ENCODE measurements at regions not wholly inside any gene's neighbourhood (a gene's known extent, or its start where the extent isn't known, plus 50 kb on each side); places are given as distances from the start of the nearest gene placed in this dataset.

DNA sequence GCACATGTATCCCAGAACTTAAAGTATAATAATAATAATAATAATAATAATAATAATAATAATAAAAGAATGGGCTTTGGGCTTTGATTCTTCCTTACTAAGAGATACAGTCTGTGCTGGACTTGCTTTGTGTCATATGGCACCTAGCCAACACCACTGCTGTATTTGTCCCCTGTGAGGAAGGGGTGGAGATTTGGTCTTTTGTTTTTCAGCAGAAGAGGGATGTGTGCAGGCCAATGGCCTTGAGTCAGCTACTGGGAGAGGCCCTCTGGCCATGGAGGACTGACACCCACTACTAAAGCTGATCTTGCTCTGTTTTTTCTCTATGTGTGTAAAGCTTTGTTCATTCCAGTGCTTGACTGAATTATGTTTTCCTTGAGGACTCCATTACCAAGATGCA lies 573.0 kb upstream of the PCDH15 start:
- no peak for DNase-seq (ENCODE audit: low spot score)

DNA sequence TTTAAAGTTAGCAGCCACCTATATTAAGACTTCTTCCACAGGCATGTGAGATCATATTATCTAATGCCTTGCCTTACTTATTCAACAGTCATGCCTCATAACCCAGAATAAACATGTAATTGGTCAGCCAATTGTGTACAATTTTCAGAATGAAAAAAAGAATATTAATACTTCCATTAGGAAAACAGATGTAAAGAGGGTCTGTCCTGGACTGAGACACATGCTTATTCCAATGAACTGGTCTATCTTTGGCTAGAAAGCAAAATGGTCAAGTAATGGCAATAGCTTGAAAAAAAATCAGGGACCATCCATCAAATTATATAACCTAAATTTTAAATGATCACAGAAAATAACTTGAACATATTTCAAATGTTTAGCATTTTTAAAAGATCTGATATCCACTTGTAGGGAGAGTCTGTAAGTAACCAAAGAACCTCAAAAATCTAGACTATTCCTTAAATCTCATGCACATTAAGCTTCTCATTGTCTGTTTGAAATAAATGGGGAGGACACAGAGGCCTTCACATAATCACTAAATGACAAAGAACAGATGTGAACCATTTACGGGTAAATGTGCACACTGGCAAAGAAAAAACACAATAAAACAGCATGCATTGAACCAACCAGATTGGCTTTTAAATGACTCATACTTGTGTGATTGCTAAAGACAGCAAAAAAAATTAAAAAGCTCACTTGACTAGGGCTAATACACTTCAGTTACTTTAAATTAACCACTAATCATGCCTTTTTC lies 568.8 kb upstream of the PCDH15 start:
- DNase-seq (ENCODE audit: low spot score): no peak

DNA sequence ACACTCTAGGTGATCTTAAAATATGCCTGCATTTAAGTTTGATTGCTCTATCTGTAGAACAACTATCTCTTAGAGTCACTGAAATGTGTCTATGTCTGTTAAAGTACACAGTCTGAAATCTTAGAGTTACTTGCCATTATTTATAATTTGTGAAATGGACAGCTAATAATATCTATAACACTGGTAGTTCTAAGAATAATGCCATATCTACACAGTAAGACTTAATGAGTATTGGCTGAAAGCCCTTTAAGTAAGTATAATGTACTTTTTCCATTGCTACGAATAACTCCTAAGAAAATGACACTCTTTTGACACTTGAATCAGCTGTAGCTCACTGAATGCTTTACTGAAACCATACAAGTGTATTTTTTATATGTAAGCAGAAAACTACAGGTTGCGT lies 567.4 kb upstream of the PCDH15 start:
- DNase-seq (ENCODE audit: low spot score): no peak

DNA sequence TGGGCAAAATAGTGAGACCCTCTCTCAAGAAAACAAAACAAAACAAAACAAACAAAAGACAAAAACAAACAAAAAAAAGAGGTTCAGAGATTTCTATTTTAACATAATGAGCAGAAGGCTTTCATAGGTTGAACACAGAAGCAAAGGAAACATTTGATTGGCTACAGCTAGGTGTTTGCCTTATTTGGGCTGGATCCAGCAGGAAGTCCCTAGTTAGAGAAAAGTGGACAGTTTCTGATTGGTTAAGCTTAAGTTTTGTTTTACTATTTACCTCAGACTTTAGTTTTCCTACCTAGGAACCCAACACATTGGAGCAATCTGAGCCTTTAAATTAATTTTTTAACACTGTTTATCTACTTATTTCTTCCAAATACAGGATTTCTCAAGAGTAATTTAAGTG lies 566.5 kb upstream of the PCDH15 start:
- DNase-seq (ENCODE audit: low spot score): no peak

DNA sequence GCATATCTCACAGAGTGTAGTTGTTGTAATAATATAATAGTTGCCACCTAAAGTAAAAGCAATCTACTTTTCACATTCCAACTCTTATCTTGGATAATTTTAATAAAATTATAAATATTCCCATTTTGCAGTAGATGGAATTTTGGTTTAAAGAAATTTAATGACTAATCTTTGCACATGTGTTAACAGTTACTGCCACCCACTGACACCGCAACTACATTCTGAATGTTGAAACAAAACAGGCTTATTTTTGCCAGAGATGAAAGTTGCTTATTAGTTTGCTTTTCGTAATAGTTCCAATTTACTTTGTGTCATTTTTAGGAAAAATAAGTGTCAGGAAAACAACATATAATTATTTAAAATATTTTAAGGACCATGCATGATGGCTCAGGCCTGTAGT lies 557.5 kb upstream of the PCDH15 start:
- DNase-seq (ENCODE audit: low spot score): no peak

DNA sequence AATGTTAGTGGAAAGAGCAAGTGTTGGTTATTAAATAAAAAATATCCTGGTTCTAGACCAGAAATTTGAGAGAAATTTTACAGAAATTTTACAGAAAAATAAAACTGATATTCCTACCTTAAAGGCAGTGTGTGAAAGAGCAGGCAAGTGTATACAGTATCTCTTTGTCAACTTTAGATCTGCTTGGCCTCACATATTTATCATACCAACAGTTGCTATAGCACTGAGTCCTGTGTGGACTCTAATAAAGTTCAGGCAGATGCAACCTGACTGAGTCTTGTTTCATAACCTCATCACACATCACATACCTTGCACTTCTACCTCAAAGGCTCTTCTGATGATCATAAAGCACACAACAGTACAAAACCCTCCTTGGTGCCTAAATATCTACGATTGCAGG lies 552.4 kb upstream of the PCDH15 start:
- DNase-seq (ENCODE audit: low spot score): no peak

DNA sequence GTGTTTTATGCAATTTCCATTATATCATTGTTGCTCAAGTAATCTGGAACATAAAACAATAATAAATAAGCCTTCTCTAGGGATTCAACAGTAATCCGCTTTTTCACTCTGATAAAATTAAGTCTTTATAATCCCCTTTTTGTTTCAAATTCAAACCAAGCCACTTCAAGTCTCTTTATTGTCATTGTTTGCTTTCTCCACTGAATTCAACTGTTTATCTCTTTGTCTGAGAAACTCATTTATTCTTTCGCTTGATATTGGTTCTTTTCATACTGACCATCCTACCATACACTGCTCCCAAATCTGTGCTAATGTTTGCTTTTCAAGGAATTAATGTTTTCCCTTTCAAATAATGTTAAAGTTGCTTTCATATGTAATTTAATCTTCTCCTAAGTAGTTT lies 550.4 kb upstream of the PCDH15 start:
- DNase-seq (ENCODE audit: low spot score): no peak

DNA sequence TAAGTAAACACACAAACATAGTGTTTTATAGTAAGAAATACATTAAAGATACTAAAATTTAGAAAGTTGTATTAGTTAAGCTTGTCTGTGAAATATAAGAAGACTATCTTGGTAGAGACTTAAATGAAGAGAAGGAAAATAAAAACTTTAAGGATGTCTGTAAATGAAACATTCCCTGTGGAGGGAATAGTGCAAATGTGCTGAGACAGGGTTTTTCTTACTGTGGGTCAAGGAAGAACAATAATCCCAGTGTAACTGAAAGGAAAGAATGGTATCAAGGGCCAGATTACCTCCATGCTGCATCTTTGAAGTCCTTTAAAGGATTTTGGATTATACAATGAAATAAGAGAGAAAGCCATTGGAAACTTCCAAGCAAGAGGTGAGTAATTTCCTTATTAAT lies 547.5 kb upstream of the PCDH15 start:
- DNase-seq (ENCODE audit: low spot score): no peak

DNA sequence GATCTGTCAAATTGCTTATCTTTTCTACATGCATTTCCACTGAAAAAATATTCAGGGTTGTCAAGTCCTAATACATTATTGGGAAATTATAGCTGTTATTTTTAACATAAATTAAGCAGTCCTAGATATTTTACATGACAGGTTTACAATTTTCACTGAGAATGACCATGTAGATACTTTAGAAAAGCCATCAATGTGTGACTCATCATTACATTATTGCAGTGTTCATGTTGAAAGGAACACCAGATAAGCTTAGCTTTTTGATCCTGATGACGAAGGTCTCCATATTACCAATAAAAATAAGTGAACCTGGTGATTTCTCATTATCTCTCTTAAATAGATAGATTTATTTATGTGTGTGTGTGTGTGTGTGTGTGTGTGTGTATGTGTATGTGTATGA lies 529.5 kb upstream of the PCDH15 start:
- DNase-seq (ENCODE audit: low spot score): no peak

DNA sequence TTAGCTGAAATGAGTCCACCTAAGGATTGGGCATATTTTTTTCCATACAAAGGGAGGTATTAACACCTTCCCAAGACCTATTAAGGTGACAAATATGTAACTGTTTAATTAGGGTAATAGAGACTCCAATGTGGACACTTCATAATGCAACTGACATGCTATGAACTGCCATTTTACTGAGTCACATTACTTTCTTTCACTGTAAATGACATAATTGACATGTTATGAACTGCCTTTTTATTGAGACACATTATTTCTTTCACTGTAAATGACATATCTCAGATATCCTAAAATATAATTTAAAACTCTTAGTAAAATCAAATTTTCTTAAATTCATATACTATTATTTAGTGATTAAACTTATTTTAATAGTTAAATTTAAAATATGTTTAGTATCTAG lies 528.8 kb upstream of the PCDH15 start:
- no peak for DNase-seq (ENCODE audit: low spot score)

DNA sequence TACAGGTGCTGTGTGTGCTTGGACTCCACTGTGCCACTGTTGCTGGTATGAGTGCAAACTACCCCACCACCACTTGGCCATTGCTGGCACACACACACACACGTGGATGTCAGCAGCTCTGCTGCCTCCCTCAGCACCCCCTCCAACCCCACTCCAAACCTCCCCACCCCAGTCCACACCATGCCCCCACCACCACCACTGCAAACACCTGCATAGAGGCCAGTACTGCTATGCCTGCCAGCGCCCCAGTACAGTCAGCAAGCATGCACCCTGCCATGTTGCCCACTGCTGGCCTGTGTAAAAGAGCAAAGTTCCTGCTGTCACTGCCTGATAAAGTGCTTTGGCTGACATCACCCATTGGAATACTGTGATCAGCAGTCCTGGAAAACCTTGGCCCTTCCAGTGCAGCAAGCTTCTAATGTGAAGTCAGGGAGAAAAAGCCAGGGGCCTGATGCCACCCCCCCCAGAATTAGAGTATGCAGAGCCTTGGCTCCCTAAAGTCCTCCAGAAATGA lies 519.2 kb upstream of the PCDH15 start:
- DNase-seq (ENCODE audit: low spot score): no peak

DNA sequence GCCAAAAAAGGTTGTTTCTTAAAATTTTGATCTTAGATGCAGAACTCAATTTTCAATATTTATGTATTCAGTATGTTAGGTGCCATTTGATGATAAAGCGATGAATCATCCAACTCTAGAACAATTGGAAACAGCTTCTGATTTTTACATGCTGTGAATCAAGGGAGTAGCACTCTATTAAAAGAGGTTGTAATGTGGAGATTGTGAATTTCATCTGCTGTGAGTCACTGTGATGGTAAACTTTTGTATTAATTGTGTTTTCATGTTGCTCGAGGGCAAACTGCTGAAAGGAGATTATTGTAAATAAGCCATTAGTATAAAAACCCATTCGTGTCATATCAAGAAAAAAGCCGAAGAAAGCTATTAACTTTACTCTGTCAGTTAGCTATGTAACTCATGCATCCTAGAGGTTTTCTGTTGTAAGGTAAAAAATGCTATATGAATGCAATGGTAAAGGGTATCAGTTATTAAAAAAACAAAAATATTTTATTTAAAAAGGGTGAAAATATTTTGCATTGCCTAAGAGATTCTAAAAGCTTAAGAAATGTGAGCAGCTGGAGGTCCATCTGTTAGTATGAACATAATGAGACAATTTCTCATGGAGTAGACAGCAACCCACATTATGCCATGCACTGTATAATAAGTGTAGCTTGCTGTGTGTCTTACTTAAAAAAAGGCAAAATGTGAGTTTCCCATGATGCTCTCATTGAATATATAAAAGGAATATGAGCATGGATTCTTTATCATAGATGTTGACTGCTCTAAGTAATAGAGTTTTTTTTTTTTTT lies 511.0 kb upstream of the PCDH15 start:
- no peak for DNase-seq (ENCODE audit: low spot score)

DNA sequence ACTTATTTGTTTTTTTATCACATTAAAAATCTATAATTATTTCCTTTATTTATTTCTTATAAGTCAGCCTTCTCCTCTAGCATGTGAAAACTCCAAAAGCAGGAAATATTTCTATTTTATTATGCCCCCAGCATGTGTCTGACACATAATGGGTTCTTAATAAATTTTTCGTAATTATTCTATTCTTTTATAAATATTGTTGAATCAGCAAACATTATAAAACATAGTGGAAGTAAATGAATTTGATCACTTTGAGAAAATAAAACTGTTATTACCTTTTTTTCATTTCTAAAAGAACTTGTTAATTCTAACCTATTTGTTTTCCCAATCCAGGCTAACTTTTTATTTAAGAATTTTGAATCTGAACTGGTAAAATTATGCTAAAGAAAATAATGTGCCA lies 509.1 kb upstream of the PCDH15 start:
- DNase-seq (ENCODE audit: low spot score): no peak

DNA sequence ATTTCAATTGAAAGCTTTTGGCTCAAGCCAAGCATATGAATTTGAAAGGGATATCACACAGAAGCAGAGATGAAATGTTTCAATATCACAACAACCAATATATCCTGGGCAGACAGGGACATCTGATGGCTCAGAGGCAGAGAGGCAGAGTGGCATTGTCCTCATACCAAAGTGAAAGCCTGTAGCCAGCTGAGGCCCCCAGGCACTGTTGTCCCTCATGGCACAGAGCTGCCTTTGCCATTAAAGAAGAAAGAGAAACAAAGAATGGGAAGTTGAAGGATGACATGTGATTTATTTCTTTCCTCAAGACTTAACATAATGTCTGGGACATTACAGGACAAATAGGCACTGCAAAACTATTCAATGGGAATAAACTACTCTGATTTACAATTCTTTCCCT lies 504.3 kb upstream of the PCDH15 start:
- DNase-seq (ENCODE audit: low spot score): no peak

DNA sequence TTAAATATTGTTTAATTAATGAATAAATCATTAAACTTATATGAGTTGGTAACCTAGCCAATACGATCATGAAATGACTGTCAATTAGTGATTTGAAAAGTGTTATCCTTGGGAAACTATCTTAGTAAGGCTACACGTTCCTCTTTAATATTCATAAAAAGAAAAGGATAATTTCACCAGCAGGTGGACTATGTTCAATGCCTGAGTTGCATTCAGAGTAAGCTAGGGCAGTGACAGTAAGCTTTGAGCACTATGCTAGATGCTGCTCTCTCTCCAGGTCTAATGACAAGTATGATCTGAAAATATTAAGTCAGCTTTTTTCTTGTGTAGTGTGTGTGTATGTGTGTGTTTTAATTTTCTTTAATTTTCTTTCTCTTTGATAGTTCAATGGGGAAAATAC lies 486.3 kb upstream of the PCDH15 start:
- no peak for DNase-seq (ENCODE audit: low spot score)

DNA sequence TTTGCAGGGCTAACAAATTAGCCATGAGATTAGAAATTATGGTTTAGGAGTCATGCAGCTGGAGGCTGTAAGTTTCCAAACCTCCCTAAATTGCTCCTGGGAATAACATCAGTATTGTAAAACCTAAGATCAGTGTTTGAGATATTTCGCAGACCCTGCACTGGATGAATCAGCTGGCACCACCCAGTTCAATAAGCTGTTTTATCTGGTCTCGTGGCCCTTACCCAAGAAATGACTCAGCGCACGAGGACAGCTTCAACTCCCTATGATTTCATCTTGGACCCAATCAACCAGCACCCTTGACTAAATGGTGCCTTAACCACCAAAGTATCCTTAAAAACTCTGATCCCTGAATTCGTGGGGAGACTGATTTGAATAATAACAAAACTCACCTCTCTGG lies 482.0 kb upstream of the PCDH15 start:
- no peak for DNase-seq (ENCODE audit: low spot score)

DNA sequence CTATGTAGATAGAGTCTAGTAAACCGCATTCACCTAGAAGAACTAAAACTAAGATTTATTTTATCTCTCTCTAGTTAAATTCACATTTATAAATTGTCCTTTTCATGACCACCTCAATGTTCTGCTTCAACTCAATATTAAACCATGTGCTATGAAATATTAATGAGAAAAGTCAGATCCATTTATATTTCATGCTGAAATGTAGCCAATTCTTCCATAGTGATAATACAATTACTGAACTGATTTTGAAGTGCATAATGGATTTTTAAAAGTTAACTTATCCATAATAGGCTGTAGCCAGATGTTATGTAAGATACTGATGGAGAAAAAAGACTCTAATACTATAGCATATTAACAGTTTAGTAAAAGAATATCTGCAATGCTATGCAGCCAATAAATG lies 479.7 kb upstream of the PCDH15 start:
- DNase-seq (ENCODE audit: low spot score): no peak

DNA sequence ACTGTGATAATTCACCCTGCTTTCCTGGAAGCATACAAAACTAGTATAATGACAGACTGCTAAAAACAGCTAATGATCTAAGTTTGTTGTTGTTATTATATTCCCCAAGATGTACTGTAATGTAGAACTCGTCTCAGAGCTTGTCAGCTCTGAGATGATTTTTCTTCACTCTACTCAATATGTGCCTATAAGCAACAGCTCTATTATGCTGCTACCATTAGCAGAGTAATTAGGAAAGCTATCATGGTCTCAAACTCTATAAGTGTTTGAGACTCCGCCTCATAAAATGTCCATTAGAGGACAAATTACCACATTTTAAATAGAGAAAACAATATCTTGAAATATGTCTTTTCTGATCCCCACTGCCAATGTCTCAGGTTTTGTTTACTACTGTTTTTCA lies 476.5 kb upstream of the PCDH15 start:
- DNase-seq (ENCODE audit: low spot score): no peak

DNA sequence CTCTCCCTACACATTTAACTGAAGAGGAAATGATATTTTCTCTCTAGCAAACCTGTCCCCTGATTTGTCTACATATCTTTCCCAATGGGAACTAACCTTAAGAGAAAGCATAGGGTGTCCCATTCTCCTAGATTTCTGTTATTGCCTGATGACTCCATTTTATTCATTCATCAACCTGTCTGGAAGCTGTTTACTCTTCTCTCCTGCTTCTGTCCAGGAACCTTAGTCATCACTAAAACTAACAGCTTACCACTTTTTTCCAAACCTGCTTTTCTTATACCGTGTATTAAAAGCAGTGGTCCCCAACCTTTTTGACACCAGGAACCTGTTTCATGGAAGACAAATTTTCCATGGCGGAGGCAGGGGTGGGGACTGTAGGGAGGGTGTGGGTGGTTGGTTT lies 473.3 kb upstream of the PCDH15 start:
- DNase-seq (ENCODE audit: low spot score): no peak

DNA sequence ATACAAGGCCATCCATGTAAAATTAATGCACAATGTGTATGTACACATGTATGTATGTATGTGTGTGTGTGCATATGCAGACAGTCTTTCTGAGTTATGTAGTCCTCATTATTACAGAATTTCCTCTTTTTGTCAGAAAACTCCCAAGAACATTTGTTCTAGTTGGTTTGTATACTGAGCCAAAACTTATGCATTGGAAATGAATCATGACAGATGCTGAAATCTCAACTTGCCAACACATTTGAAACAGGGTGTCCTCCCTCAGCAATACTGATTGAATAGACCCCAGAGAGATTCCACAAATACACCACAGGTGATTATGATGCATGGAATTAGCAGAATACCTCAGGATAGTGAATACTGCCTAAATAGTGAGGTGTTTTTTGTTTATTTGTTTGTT lies 472.9 kb upstream of the PCDH15 start:
- no peak for DNase-seq (ENCODE audit: low spot score)

DNA sequence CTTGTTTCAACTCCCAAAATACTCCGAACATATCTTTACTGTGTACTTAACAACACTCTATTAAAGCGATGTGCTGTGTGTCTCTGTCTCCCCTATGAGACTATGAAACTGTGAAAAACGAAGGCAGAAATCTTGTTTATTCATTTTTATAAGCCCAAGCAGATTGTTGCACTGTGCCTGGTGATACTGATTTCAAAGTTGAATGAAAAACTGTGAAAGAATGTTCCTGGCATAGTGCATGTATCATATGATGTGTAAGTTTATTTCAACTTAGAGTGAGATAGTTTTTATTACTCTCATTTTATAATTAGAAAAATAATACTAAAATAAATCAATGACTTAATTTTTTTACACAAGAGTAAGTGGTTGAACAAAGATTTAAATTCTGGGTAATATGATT lies 471.9 kb upstream of the PCDH15 start:
- no peak for DNase-seq (ENCODE audit: low spot score)

DNA sequence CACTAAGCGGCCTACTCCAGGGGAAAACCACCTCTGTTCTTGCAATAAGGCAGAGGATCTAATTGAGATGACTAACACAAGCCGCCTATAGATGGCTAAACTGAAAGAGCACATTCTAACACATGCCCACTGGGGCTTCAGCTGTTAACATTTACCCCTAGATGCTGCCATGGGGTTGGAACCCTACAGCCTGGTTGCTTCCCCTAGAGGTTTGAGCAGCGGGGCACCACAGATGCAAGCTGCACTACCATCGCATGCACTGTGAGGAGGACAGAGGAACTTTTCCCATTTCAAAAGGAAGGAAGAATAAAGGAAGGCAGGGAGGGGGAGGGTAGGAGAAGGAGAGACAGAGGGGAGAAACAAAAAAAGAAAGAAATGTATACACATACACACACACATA lies 465.8 kb upstream of the PCDH15 start:
- DNase-seq (ENCODE audit: low spot score): no peak

DNA sequence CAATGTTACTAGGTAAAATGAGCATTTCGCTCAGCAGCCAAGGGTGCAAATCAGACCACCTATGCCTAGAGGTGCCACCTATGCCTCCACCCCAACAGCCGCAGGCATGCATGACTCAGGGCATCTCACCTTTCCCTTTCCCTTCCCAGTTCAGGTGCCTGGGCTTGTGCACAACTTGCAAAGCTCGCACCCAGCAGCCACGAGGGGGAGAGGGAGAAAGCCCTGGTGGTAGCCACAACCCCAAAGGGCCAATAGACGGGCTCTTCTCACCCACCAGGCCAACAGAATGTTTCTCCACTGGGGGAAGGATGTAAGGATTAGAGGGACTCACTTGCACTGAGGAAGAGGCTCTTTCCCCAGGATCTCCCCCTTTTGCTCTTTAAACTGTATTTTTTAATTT lies 462.3 kb upstream of the PCDH15 start:
- DNase-seq (ENCODE audit: low spot score): no peak

DNA sequence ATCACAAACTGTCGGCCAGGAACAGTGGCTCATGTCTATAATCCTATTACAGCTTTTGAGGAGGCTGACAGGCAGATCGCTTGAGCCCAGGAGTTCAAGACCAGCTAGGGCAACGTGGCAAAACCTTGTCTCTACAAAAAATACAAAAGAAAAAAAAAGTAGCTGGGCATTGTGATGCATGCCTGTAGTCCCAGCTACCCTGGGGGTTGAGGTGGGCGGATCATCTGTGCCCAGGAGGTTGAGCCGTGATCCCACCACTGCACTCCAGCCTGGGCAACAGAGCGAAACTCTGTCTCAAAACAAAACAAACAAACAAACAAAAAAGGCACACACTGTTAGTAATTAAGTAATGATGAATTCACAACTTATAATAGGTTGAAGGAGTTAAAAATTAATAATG lies 441.5 kb upstream of the PCDH15 start:
- no peak for DNase-seq (ENCODE audit: low spot score)

Measured in cerebellar cortex (tissue), 1 donor.